ENCODE measurements at regions not wholly inside any gene's neighbourhood (a gene's known extent, or its start where the extent isn't known, plus 50 kb on each side); places are given as distances from the start of the nearest gene placed in this dataset.

GRCh38 chr21:15141261-15141970 lies 76.6 kb upstream of the NRIP1 start:
- intact Hi-C loops (cut with DNase I), result no loop called here
- Histone ChIP-seq H3K27ac (no peak overlapping the region), H3K4me1 (peaks cover 11% of the 10 kb centered on the region), H3K4me3 (no peak overlapping the region), H3K36me3 (no peaks in the 10 kb centered on the region), H3K9me3 (no peaks in the 10 kb centered on the region), H3K27me3 (no peaks in the 10 kb centered on the region)
- ATAC-seq (peak; percentile 69), DNase-seq (peak; percentile 75)
- TF ChIP-seq, protein P1, sequence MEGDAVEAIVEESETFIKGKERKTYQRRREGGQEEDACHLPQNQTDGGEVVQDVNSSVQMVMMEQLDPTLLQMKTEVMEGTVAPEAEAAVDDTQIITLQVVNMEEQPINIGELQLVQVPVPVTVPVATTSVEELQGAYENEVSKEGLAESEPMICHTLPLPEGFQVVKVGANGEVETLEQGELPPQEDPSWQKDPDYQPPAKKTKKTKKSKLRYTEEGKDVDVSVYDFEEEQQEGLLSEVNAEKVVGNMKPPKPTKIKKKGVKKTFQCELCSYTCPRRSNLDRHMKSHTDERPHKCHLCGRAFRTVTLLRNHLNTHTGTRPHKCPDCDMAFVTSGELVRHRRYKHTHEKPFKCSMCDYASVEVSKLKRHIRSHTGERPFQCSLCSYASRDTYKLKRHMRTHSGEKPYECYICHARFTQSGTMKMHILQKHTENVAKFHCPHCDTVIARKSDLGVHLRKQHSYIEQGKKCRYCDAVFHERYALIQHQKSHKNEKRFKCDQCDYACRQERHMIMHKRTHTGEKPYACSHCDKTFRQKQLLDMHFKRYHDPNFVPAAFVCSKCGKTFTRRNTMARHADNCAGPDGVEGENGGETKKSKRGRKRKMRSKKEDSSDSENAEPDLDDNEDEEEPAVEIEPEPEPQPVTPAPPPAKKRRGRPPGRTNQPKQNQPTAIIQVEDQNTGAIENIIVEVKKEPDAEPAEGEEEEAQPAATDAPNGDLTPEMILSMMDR (IDR thresholded peaks at IDR 0.05), result no peak

GRCh38 chr21:15144026-15144425 lies 79.2 kb upstream of the NRIP1 start:
- no peaks in the 10 kb centered on the region for H3K9me3 ChIP-seq
- DNase-seq, result no peak
- no peak overlapping the region for H3K4me3 ChIP-seq
- ATAC-seq, result no peak
- intact Hi-C loops (cut with DNase I), result no loop called here
- no peaks in the 10 kb centered on the region for H3K36me3 ChIP-seq
- peaks cover 11% of the 10 kb centered on the region for H3K4me1 ChIP-seq
- TF ChIP-seq, protein P1 (IDR thresholded peaks at IDR 0.05), result no peak
- H3K27me3 ChIP-seq, result no peaks in the 10 kb centered on the region
- H3K27ac ChIP-seq, result no peak overlapping the region

- no peak for DNase-seq
- no peak overlapping the region for H3K27ac ChIP-seq
- TF ChIP-seq, protein P1 (IDR thresholded peaks at IDR 0.05), result no peak
- no peaks in the 10 kb centered on the region for H3K36me3 ChIP-seq
- intact Hi-C loops (cut with DNase I), result no loop called here
- no peaks in the 10 kb centered on the region for H3K4me1 ChIP-seq
- ATAC-seq, result no peak
- H3K9me3 ChIP-seq, result no peaks in the 10 kb centered on the region
- no peaks in the 10 kb centered on the region for H3K27me3 ChIP-seq
- H3K4me3 ChIP-seq, result no peak overlapping the region
These were observed 83.6 kb upstream of the NRIP1 start for GRCh38 chr21:15148437-15148836.

GRCh38 chr21:15149600-15150224 lies 84.9 kb upstream of the NRIP1 start:
- DNase-seq, result no peak
- no peak overlapping the region for H3K27ac ChIP-seq
- H3K36me3 ChIP-seq, result no peaks in the 10 kb centered on the region
- ATAC-seq, result no peak
- TF ChIP-seq, protein P1 (IDR thresholded peaks at IDR 0.05), result no peak
- H3K9me3 ChIP-seq, result no peaks in the 10 kb centered on the region
- no peaks in the 10 kb centered on the region for H3K4me1 ChIP-seq
- no peak overlapping the region for H3K4me3 ChIP-seq
- intact Hi-C loops (cut with DNase I), result no loop called here
- no peaks in the 10 kb centered on the region for H3K27me3 ChIP-seq

DNA sequence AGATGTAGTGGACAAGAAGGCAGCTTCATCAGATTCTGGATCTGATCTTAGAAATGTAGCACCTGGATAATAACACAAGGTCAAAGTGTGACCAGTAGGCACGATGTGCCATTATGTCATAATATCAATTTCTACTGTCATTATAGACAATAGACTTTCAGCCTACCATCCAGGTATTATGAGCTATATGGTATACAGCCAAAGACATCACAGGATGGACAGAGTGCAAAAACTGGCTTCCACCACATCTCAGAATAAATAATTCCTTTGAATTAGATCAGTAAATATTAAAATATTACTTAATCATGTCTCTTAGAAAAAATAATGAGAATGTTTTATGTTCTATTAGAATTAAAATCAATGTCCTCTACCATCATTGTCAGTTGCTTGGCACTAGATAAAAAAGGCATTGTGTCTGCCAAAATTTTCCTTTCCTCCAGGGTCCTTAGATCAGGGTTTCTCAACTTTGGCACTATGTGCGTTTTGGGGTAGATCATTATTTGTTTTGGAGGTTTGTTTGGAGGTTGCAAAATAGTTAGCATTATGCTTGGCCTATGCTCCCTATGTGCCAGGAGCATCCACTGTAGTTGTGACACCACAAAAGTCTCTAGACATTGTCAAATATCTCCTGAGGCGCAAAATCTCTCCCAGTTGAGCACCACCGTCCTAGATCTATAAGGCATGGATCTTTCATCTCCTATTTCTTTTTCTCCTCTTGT lies 86.7 kb upstream of the NRIP1 start:
- Histone ChIP-seq H3K36me3 (no peaks in the 10 kb centered on the region), H3K4me1 (no peaks in the 10 kb centered on the region), H3K4me3 (no peak overlapping the region), H3K27ac (no peak overlapping the region), H3K9me3 (no peaks in the 10 kb centered on the region), H3K27me3 (no peaks in the 10 kb centered on the region)
- TF ChIP-seq, protein P1 (IDR thresholded peaks at IDR 0.05), result no peak
- no peak for ATAC-seq
- DNase-seq, result no peak
- intact Hi-C loops (cut with DNase I), result no loop called here
